ENCODE measurements at regions not wholly inside any gene's neighbourhood (a gene's known extent, or its start where the extent isn't known, plus 50 kb on each side); places are given as distances from the start of the nearest gene placed in this dataset.

GRCh38 chr3:166118049-166118448 lies 280.8 kb upstream of the BCHE start:
- TF ChIP-seq CTCF (conservative IDR thresholded peaks at IDR 0.05) = no peak
- no peak for TF ChIP-seq ZFX (IDR thresholded peaks at IDR 0.05)

Data from C4-2B (cell line).